PFSK-1 (cell line): ENCODE measurements at regions not wholly inside any gene's neighbourhood (a gene's known extent, or its start where the extent isn't known, plus 50 kb on each side); places are given as distances from the start of the nearest gene placed in this dataset.

ENCODE experiments used
- FOXP2 ChIP-seq: optimal IDR thresholded peaks from 2 replicates; pipeline ENCODE3; 2011; ENCODE audit warnings: borderline replicate concordance, control low read depth, inconsistent platforms; ENCODE audit not compliant: insufficient read depth; ENCODE audit errors: extremely low read length, extremely low read depth
- POLR2AphosphoS5 ChIP-seq: IDR thresholded peaks from 2 replicates; pipeline ENCODE4 v1.6.1; 2012; ENCODE audit warnings: low read depth, mild to moderate bottlenecking, control low read depth, low read length, moderate library complexity
- SIN3A ChIP-seq: IDR thresholded peaks from 2 replicates; pipeline ENCODE4 v1.6.1; 2012; ENCODE audit warnings: mild to moderate bottlenecking, low read length, moderate library complexity, borderline replicate concordance; ENCODE audit not compliant: insufficient read depth
- TAF1 ChIP-seq: IDR thresholded peaks from 2 replicates; pipeline ENCODE4 v1.6.1; 2012; ENCODE audit warnings: low read length, control low read depth, borderline replicate concordance; ENCODE audit not compliant: insufficient read depth
- TF ChIP-seq, protein P1 (sequence below), 2 experiments: IDR thresholded peaks; 2 replicates each; pipeline versions ENCODE4 v1.6.1 to v1.8.0; 2011 to 2012; ENCODE audit warnings: low read depth in 2 of 2, low read length in 2 of 2, control low read depth in 1 of 2, inconsistent platforms in 1 of 2, mild to moderate bottlenecking in 1 of 2, moderate library complexity in 1 of 2; ENCODE audit not compliant: insufficient read depth in 1 of 2

DNA sequence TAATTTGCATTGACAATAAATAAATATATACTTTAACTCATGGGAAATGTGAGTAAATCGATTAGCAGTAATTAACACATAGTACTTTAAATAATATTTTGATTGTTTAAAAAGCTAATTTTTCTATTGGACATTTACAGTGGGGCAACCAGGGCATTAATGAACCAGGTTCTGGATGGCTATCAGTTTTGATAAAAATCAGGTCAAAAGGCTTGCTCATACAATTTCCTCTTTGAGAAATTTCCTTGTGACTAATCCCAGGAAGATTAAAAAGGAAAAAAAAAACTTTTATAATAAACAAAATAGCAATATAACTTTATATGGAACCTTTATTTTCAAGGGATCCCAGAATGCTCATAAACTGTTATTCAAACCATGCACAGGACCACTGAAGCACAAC lies 497.2 kb upstream of the ZEB2 start:
- no peak for TF ChIP-seq FOXP2
- TF ChIP-seq, protein P1, sequence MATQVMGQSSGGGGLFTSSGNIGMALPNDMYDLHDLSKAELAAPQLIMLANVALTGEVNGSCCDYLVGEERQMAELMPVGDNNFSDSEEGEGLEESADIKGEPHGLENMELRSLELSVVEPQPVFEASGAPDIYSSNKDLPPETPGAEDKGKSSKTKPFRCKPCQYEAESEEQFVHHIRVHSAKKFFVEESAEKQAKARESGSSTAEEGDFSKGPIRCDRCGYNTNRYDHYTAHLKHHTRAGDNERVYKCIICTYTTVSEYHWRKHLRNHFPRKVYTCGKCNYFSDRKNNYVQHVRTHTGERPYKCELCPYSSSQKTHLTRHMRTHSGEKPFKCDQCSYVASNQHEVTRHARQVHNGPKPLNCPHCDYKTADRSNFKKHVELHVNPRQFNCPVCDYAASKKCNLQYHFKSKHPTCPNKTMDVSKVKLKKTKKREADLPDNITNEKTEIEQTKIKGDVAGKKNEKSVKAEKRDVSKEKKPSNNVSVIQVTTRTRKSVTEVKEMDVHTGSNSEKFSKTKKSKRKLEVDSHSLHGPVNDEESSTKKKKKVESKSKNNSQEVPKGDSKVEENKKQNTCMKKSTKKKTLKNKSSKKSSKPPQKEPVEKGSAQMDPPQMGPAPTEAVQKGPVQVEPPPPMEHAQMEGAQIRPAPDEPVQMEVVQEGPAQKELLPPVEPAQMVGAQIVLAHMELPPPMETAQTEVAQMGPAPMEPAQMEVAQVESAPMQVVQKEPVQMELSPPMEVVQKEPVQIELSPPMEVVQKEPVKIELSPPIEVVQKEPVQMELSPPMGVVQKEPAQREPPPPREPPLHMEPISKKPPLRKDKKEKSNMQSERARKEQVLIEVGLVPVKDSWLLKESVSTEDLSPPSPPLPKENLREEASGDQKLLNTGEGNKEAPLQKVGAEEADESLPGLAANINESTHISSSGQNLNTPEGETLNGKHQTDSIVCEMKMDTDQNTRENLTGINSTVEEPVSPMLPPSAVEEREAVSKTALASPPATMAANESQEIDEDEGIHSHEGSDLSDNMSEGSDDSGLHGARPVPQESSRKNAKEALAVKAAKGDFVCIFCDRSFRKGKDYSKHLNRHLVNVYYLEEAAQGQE (IDR thresholded peaks at IDR 0.05; ENCODE audit: insufficient read depth in 1 of 2, low read depth in 2 of 2, low read length in 2 of 2): no peak
- TF ChIP-seq SIN3A: no peak
- no peak for TF ChIP-seq TAF1
- TF ChIP-seq POLR2AphosphoS5: no peak

DNA sequence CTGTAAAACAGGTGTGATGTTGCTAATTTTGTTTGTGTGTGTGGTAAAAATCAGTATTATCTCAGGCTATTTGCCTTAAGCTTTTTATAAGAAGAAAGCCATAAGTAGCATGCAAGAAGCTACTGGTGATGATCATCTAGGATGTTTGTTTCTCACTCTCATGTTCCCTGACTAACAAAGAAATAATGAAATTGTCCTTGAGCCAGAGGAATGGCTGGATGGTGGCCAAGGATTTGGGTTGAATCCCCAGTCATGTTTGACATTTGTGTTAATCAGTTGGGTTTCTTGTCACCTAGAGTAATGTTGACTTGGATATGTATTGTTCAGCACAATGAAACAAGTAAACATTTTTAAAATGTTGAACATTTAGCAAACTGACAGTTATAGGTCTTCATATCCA lies 496.8 kb upstream of the ZEB2 start:
- TF ChIP-seq, protein P1 (IDR thresholded peaks at IDR 0.05; ENCODE audit: insufficient read depth in 1 of 2, low read depth in 2 of 2, low read length in 2 of 2): no peak
- TF ChIP-seq FOXP2 (no peak), TAF1 (no peak), SIN3A (no peak), POLR2AphosphoS5 (no peak)

DNA sequence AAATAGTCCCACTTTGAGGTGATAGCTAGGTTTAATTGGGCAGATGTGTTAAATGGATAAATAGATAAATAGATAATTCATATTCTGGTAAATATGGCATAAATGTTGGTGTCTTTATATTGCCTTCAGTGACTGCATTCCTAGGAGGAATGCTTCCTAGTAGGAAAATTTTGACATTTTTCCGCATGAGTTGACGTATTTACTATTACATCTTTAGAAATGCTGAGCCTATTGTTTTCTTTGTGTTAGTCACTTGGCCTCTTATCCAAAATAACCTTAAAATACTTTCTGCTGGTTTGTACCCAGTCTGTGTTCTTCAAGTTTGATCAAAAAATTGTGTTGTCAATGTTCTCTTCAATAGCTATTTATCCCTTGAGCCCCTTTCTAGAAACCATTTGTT lies 495.6 kb upstream of the ZEB2 start:
- TF ChIP-seq TAF1: no peak
- no peak for TF ChIP-seq FOXP2
- TF ChIP-seq, protein P1 (IDR thresholded peaks at IDR 0.05; ENCODE audit: insufficient read depth in 1 of 2, low read depth in 2 of 2, low read length in 2 of 2): no peak
- no peak for TF ChIP-seq SIN3A
- no peak for TF ChIP-seq POLR2AphosphoS5

DNA sequence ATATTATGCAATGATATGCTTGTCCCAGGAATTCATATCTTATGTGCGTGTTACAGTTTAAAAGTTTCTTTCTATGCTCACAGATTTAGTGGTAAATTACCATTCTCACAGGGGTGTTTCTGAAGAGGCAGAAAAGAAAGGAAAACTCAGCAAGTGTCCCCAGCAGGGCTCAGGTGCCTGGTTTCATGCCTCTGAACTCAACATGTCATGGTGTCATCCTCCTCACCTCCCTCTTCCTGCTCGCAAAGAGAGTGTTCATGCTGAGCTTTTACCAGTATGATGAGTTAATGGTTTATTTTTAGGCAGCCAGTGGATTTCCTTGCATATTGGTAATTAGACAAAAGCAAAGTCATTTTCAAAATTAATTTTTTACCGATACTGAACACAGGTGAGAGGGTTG lies 492.9 kb upstream of the ZEB2 start:
- TF ChIP-seq, protein P1 (IDR thresholded peaks at IDR 0.05; ENCODE audit: insufficient read depth in 1 of 2, low read depth in 2 of 2, low read length in 2 of 2): no peak
- TF ChIP-seq TAF1 (no peak; the same call in 1 of the 2 replicates), SIN3A (no peak), FOXP2 (no peak), POLR2AphosphoS5 (no peak)

- TF ChIP-seq, protein P1 (IDR thresholded peaks at IDR 0.05; ENCODE audit: insufficient read depth in 1 of 2, low read depth in 2 of 2, low read length in 2 of 2): no peak
- no peak for TF ChIP-seq POLR2AphosphoS5
- TF ChIP-seq SIN3A: no peak
- no peak for TF ChIP-seq TAF1
- TF ChIP-seq FOXP2: no peak
Observed at GRCh38 chr2:145012214-145012670, 492.3 kb upstream of the ZEB2 start.
